CD4-positive, alpha-beta memory T cell (primary cell): ENCODE measurements at regions not wholly inside any gene's neighbourhood (a gene's known extent, or its start where the extent isn't known, plus 50 kb on each side); places are given as distances from the start of the nearest gene placed in this dataset.

ENCODE experiments used
- CTCF ChIA-PET: fragments of 350-600 bp; sonication (Branson Sonifier 250); formaldehyde crosslinking; loops from one replicate; lab custom pipeline; 2021; ENCODE audit warnings: inconsistent platforms; ENCODE audit not compliant: partially characterized antibody; lab: Charles Lee
- POLR2A ChIA-PET: fragments of 350-600 bp; sonication (Branson Sonifier 250); formaldehyde crosslinking; loops from one replicate; lab custom pipeline; 2021; ENCODE audit not compliant: partially characterized antibody; lab: Charles Lee
- DNase-seq, 5 donors: peaks; one replicate each; pipeline versions ENCODE4 v3.0.0 to v3.0.0-alpha.2; 2020 to 2022; ENCODE audit warnings: mixed read lengths in 1 of 5
- H3K27ac ChIP-seq: one replicate; pipeline ENCODE4 v1.7.0; 2013; ENCODE audit warnings: low read depth, low read length
- H3K27me3 ChIP-seq: 2 replicates; pipeline ENCODE4 v1.7.0; 2013; ENCODE audit warnings: mild to moderate bottlenecking, low read length, moderate library complexity; ENCODE audit not compliant: insufficient read depth
- H3K36me3 ChIP-seq: 2 replicates; pipeline ENCODE4 v1.7.0; 2013; ENCODE audit warnings: mild to moderate bottlenecking, low read length, moderate library complexity; ENCODE audit not compliant: insufficient read depth
- H3K4me1 ChIP-seq: 2 replicates; pipeline ENCODE4 v1.7.0; 2013; ENCODE audit warnings: mild to moderate bottlenecking, low read length, moderate library complexity; ENCODE audit not compliant: insufficient read depth
- H3K4me3 ChIP-seq, 2 donors: one replicate each; pipeline ENCODE4 v1.7.0; 2013; ENCODE audit warnings: low read length in 2 of 2, mild to moderate bottlenecking in 1 of 2
- H3K9me3 ChIP-seq, 2 donors: one replicate each; pipeline ENCODE4 v1.7.0; 2013; ENCODE audit warnings: low read length in 2 of 2, control low read depth in 1 of 2; ENCODE audit not compliant: control insufficient read depth in 1 of 2
- H3K27ac Mint-ChIP-seq, 7 donors: one replicate each; pipeline ENCODE4 v1.8.0; 2020 to 2021; ENCODE audit warnings: mixed read lengths in 7 of 7, mild to moderate bottlenecking in 6 of 7, inconsistent platforms in 3 of 7, moderate library complexity in 3 of 7
- H3K27me3 Mint-ChIP-seq, 2 donors: one replicate each; pipeline ENCODE4 v1.8.0; 2020 to 2021; ENCODE audit warnings: mixed read lengths in 2 of 2
- H3K36me3 Mint-ChIP-seq, 2 donors: one replicate each; pipeline ENCODE4 v1.8.0; 2020 to 2021; ENCODE audit warnings: mixed read lengths in 2 of 2, inconsistent platforms in 1 of 2, mild to moderate bottlenecking in 1 of 2
- H3K4me1 Mint-ChIP-seq, 4 donors: one replicate each; pipeline ENCODE4 v1.8.0; 2020 to 2021; ENCODE audit warnings: mixed read lengths in 4 of 4, mild to moderate bottlenecking in 1 of 4
- H3K4me3 Mint-ChIP-seq, 8 donors: one replicate each; pipeline ENCODE4 v1.8.0; 2020 to 2021; ENCODE audit warnings: mixed read lengths in 8 of 8, mild to moderate bottlenecking in 7 of 8, moderate library complexity in 6 of 8, inconsistent platforms in 3 of 8
- H3K9me3 Mint-ChIP-seq, 8 donors: one replicate each; pipeline ENCODE4 v1.8.0; 2020 to 2021; ENCODE audit warnings: mixed read lengths in 8 of 8, mild to moderate bottlenecking in 5 of 8, inconsistent platforms in 3 of 8, moderate library complexity in 1 of 8
- intact Hi-C: fragments of 100-400 bp; cut with micrococcal nuclease; formaldehyde crosslinking; loops from one replicate; pipeline ENCODE4 v1.15.1; 2023

DNA sequence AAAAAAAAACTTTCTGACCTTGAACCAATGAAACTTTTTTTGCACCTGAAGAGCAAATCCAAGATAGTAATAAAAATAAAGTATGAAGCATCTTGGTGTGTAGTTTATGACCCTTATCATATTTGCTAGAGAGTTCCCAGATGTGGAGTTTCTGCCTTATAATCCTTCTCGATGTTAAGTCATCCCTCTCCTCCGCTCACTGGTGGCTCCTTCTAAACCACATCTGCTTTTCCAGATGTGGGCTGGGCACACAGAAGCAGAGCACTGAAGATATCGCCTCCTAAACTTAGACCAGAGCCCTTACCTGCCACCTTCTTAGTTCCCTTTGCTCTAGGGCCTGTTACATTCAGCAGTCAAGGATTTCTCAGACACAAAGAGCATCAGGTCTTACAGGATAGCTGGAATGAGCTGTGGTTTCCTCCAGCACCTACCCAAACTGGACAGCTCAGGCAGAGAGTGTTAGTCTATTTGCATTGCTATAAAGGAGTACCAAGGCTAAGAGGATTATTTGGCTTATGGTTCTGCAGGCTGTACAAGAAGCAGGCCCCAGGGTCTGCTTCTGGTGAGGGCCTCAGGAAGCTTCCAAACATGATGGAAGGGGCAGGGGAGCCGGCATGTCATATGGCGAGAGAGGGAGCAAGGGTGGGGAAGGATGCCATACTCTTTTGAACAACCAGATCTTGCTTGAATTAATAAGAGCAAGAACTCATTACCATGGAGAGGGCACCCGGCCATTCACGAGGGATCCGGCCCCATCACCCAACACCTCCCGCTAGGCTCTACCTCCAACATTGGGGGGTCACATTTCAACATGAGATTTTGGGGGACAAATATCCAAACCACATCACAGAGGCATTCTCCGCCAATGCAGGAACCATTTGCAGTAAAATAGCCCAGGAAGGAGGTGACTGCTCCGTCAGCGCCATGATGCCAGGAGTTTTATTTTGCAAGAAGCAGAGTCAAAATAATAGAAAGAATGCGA lies 75.6 kb upstream of the HELT start:
- no peak for DNase-seq
- ChIA-PET CTCF (no interaction called here), POLR2A (no interaction called here)

DNA sequence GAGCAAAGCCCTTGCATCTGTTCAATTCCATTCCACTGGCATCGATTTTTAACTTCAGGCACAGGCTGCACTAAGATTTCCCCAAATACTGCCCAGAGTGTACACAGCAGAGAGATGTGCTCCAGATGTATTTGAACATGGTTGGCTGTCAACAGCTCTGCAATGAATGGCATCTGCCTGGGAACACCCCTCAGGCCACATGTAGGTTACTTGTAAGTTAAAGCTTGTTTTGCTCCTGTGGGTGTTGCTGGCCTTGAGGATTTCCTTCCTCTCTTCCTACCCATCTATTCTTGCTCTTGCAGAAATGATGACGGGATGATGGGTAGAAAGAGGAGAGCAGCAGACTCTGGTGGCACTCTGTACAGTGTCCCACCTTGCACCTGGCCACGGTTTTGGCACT lies 69.3 kb upstream of the HELT start:
- CTCF ChIA-PET, result no interaction called here
- Histone ChIP-seq H3K9me3 (no peaks in the 10 kb centered on the region), H3K27me3 (no peaks in the 10 kb centered on the region), H3K4me1 (no peaks in the 10 kb centered on the region), H3K36me3 (no peaks in the 10 kb centered on the region), H3K4me3 (no peak overlapping the region), H3K27ac (no peak overlapping the region)
- Mint-ChIP-seq H3K36me3 (no peaks in the 10 kb centered on the region), H3K4me1 (no peaks in the 10 kb centered on the region), H3K27me3 (peaks cover 20 to 32% of the 10 kb centered on the region in 2 donors), H3K27ac (no peak overlapping the region), H3K4me3 (no peak overlapping the region), H3K9me3 (no peaks in the 10 kb centered on the region)
- intact Hi-C loops, result no loop called here
- no peak for DNase-seq
- POLR2A ChIA-PET, result no interaction called here

More for the DNA sequence above, 75.6 kb upstream of the HELT start:
- no peaks in the 10 kb centered on the region for H3K36me3 Mint-ChIP-seq
- no peak overlapping the region for H3K4me3 Mint-ChIP-seq
- Histone ChIP-seq H3K9me3 (no peaks in the 10 kb centered on the region), H3K4me1 (no peaks in the 10 kb centered on the region), H3K27ac (no peak overlapping the region), H3K4me3 (no peak overlapping the region), H3K27me3 (no peaks in the 10 kb centered on the region), H3K36me3 (no peaks in the 10 kb centered on the region)
- no peaks in the 10 kb centered on the region for H3K9me3 Mint-ChIP-seq
- intact Hi-C loops, result no loop called here
- no peak overlapping the region for H3K27ac Mint-ChIP-seq
- no peaks in the 10 kb centered on the region for H3K4me1 Mint-ChIP-seq
- H3K27me3 Mint-ChIP-seq, result peaks cover 12 to 20% of the 10 kb centered on the region in 2 donors

DNA sequence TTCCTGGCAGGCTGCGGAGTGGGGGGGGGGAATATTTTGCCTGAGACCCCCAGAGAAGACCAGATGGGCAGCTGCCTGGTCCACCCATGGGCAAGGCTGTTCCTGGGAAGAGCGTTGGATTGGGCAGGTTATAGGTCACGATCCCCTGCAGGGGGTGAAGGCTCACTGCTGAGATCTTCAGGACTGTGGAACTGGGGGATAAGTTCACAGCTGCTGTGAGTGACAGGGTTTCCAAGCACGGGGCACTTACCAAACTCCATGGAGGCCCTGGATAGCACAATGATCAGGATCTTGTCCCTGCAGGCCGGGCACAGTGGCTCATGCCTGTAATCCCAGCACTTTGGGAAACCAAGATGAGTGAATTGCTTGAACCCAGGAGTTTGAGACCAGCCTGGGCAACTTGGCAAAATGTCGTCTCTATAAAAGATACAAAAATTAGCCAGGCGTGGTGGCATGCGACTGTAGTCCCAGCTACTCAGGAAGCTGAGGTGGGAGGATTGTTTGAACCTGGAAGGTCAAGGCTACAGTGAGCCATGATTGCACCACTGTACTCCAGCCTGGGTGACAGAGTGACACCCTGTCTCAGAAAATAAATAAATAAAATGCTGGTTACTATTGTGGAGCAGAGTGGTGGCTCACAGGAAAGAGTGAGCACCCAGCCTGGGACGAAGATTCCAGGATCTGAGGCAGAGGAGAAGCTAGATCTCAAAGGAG lies 68.0 kb upstream of the HELT start:
- no peaks in the 10 kb centered on the region for H3K4me1 Mint-ChIP-seq

DNA sequence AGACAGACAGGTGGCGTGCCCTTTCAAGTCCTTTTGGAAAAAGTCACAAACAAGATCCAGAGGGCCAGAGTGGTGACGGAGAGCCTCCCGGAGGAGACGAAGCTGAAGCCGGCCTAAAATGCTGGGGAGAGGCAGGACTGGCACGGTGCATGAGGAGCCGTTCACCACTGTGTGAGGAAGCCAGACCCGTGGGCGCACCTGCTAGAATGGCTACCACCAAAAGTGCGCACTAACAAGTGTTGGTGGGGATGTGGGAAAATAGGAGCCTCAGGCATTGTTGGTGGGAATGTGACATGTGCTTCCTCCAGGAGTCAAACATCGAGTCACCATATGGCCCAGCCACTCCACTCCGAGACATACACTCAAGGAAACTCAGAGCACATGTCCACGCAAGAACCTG lies 67.4 kb upstream of the HELT start:
- H3K27me3 Mint-ChIP-seq, result peaks cover 19 to 31% of the 10 kb centered on the region in 2 donors
- no peaks in the 10 kb centered on the region for H3K4me1 ChIP-seq
- no peaks in the 10 kb centered on the region for H3K9me3 ChIP-seq
- no peak overlapping the region for H3K4me3 ChIP-seq
- ChIA-PET CTCF (no interaction called here), POLR2A (no interaction called here)
- no peak overlapping the region for H3K27ac ChIP-seq
- no peaks in the 10 kb centered on the region for H3K36me3 Mint-ChIP-seq
- H3K27me3 ChIP-seq, result no peaks in the 10 kb centered on the region
- no peak overlapping the region for H3K4me3 Mint-ChIP-seq
- no peak overlapping the region for H3K27ac Mint-ChIP-seq
- no peaks in the 10 kb centered on the region for H3K36me3 ChIP-seq
- no peaks in the 10 kb centered on the region for H3K4me1 Mint-ChIP-seq
- no peaks in the 10 kb centered on the region for H3K9me3 Mint-ChIP-seq
- intact Hi-C loops, result no loop called here
- no peak for DNase-seq

More for the DNA sequence above, 68.0 kb upstream of the HELT start:
- no peaks in the 10 kb centered on the region for H3K27me3 ChIP-seq
- no peak overlapping the region for H3K27ac Mint-ChIP-seq
- no peak overlapping the region for H3K4me3 Mint-ChIP-seq
- no peaks in the 10 kb centered on the region for H3K36me3 Mint-ChIP-seq
- no peaks in the 10 kb centered on the region for H3K4me1 ChIP-seq
- no peaks in the 10 kb centered on the region for H3K9me3 ChIP-seq
- ChIA-PET CTCF (no interaction called here), POLR2A (no interaction called here)
- H3K27me3 Mint-ChIP-seq, result peaks cover 20 to 31% of the 10 kb centered on the region in 2 donors
- H3K27ac ChIP-seq, result no peak overlapping the region
- DNase-seq, result no peak
- no peaks in the 10 kb centered on the region for H3K36me3 ChIP-seq
- intact Hi-C loops, result no loop called here
- no peak overlapping the region for H3K4me3 ChIP-seq
- no peaks in the 10 kb centered on the region for H3K9me3 Mint-ChIP-seq

DNA sequence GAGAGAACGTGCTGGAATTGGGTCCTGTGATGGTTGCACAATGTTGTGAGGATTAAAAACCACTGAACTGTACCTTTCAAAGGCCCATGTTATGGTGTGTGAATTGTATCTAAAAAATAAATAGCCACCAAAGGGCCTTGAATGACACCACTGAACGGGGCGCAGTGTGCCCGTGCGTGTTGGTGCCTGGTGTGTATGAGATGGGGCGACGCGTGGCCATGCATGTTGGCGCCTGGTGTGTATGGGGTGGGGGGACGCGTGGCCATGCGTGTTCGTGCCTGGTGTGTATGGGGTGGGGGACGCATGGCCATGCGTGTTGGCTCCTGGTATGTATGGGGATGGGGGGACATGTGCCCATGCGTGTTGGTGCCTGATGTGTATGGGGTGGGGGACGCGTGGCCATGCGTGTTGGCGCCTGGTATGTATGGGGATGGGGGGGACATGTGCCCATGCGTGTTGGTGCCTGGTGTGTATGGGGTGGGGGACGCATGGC lies 66.6 kb upstream of the HELT start:
- Histone ChIP-seq H3K9me3 (no peaks in the 10 kb centered on the region), H3K36me3 (no peaks in the 10 kb centered on the region), H3K4me3 (no peak overlapping the region), H3K4me1 (no peaks in the 10 kb centered on the region), H3K27me3 (no peaks in the 10 kb centered on the region), H3K27ac (no peak overlapping the region)
- Mint-ChIP-seq H3K9me3 (no peaks in the 10 kb centered on the region), H3K4me1 (no peaks in the 10 kb centered on the region), H3K36me3 (no peaks in the 10 kb centered on the region), H3K27ac (no peak overlapping the region), H3K4me3 (no peak overlapping the region), H3K27me3 (peaks cover 19 to 31% of the 10 kb centered on the region in 2 donors)
- CTCF ChIA-PET, result no interaction called here
- DNase-seq, result no peak
- intact Hi-C loops, result no loop called here
- POLR2A ChIA-PET, result no interaction called here

DNA sequence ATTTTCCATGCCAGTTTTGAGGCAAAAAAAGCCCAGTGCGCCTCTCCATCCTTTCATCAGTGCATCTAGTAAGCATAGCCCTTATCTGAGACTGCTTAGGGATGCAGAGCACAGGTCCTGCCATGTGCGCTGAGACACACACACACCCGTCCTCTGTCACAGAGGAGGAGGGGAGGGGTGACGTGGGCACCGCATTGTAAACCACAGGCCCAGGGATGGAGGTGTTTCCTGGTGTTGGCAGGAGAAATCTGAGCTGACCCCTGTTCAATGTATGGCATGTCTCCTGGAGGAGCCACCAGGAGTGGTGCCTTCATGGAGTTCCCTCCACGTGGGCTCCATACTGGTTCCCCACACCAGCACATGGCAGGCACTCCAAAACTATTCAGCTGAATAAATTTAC lies 65.8 kb upstream of the HELT start:
- Mint-ChIP-seq H3K36me3 (no peaks in the 10 kb centered on the region), H3K9me3 (no peaks in the 10 kb centered on the region), H3K4me1 (no peaks in the 10 kb centered on the region), H3K27me3 (peaks cover 18 to 24% of the 10 kb centered on the region in 2 donors), H3K27ac (no peak overlapping the region), H3K4me3 (no peak overlapping the region)
- Histone ChIP-seq H3K36me3 (no peaks in the 10 kb centered on the region), H3K27me3 (no peaks in the 10 kb centered on the region), H3K4me1 (no peaks in the 10 kb centered on the region), H3K9me3 (no peaks in the 10 kb centered on the region), H3K4me3 (no peak overlapping the region), H3K27ac (no peak overlapping the region)
- intact Hi-C loops, result no loop called here
- CTCF ChIA-PET, result no interaction called here
- DNase-seq, result no peak
- POLR2A ChIA-PET, result no interaction called here

DNA sequence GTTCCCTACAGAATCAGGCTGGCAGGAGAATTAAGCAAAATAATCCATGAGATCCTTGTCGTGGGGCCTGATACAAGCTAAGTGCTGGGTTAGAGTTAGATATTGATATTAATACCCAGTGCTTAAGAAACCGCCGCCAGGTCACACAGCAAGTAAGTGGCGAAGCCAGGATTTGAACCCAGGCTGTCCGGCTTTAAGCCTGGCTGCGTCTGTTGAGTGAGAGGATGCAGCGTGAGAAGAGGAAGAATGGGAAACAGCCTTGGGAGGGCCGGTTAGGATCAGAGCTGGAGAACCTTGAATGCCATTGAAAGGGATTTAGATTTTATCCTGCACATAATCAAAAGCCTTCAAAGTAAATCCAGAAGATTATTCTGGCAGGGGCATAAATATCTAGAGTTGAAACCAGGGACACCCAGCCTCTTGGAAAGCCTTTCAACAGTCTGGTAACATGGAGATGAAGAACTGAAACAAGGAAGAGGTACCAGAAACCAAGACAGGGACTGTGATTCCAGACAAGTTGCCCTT lies 64.8 kb upstream of the HELT start:
- Mint-ChIP-seq H3K4me3 (no peak overlapping the region), H3K36me3 (no peaks in the 10 kb centered on the region), H3K4me1 (peaks cover 0 to 1% (median under 1%) of the 10 kb centered on the region in 4 donors), H3K9me3 (no peaks in the 10 kb centered on the region), H3K27ac (no peak overlapping the region), H3K27me3 (peaks cover 14 to 21% of the 10 kb centered on the region in 2 donors)
- no peak for DNase-seq
- no peaks in the 10 kb centered on the region for H3K9me3 ChIP-seq
- no peak overlapping the region for H3K27ac ChIP-seq
- H3K27me3 ChIP-seq, result no peaks in the 10 kb centered on the region
- POLR2A ChIA-PET, result no interaction called here
- CTCF ChIA-PET, result no interaction called here
- intact Hi-C loops, result no loop called here
- H3K4me1 ChIP-seq, result no peaks in the 10 kb centered on the region
- H3K36me3 ChIP-seq, result no peaks in the 10 kb centered on the region
- H3K4me3 ChIP-seq, result no peak overlapping the region
